LNCAP (cell line): ENCODE measurements at regions not wholly inside any gene's neighbourhood (a gene's known extent, or its start where the extent isn't known, plus 50 kb on each side); places are given as distances from the start of the nearest gene placed in this dataset.

ENCODE experiments used
- CTCF ChIP-seq: fragments of 450-650 bp; IDR thresholded peaks from 2 replicates; pipeline ENCODE4 v1.5.1; 2017; ENCODE audit warnings: mild to moderate bottlenecking

GRCh38 chr7:16114071-16114470, 307.3 kb downstream of the CRPPA start:
- no peak for TF ChIP-seq CTCF

- TF ChIP-seq CTCF = no peak
Observed at GRCh38 chr7:16113058-16113457, 308.3 kb downstream of the CRPPA start.

- no peak for TF ChIP-seq CTCF
Observed at GRCh38 chr7:16106869-16107268, 314.5 kb downstream of the CRPPA start.

GRCh38 chr7:16106300-16106699, 315.0 kb downstream of the CRPPA start:
- no peak for TF ChIP-seq CTCF

- TF ChIP-seq CTCF = no peak
Observed at GRCh38 chr7:16099302-16099849, 322.0 kb downstream of the CRPPA start.

GRCh38 chr7:16098585-16099179, 322.7 kb downstream of the CRPPA start:
- peak; percentile 85 for TF ChIP-seq CTCF

- no peak for TF ChIP-seq CTCF
Observed at GRCh38 chr7:16098058-16098457, 323.3 kb downstream of the CRPPA start.
